ENCODE measurements at regions not wholly inside any gene's neighbourhood (a gene's known extent, or its start where the extent isn't known, plus 50 kb on each side); places are given as distances from the start of the nearest gene placed in this dataset.

- Histone ChIP-seq H3K79me1 (ENCODE audit: insufficient read depth, low read depth, low read length, poor library complexity, severe bottlenecking) (no peaks in the 10 kb centered on the region), H3K79me2 (ENCODE audit: insufficient read depth, low read length) (no peaks in the 10 kb centered on the region), H3K27ac (ENCODE audit: insufficient read length, low read depth, low read length) (no peak overlapping the region), H3K9me3 (ENCODE audit: control insufficient read depth, low read depth, low read length) (no peaks in the 10 kb centered on the region), H3K56ac (ENCODE audit: insufficient read length, low read depth, low read length) (no peak overlapping the region), H2BK5ac (ENCODE audit: insufficient read length, low read length) (no peak overlapping the region), H3K4me2 (ENCODE audit: insufficient read depth, insufficient read length, low read length) (no peak overlapping the region), H2AFZ (ENCODE audit: low read length) (no peak overlapping the region), H3K9ac (ENCODE audit: extremely low read depth, insufficient read length, low read length) (no peak overlapping the region), H3K23ac (ENCODE audit: insufficient read length, low read depth, low read length) (no peak overlapping the region), H3T11ph (ENCODE audit: low read length) (no peak overlapping the region), H2BK12ac (ENCODE audit: insufficient read length, low read depth, low read length) (no peak overlapping the region), H4K8ac (replicated peaks; ENCODE audit: insufficient read length, low read depth, low read length) (no peak overlapping the region), H3K18ac (ENCODE audit: insufficient read length, low read depth, low read length) (no peak overlapping the region), H2BK20ac (ENCODE audit: low read depth, low read length, poor library complexity, severe bottlenecking) (no peak overlapping the region), H3K23me2 (ENCODE audit: insufficient read length, low read depth, low read length, poor library complexity, severe bottlenecking) (no peaks in the 10 kb centered on the region), H3K4me1 (ENCODE audit: insufficient read depth, low read length) (no peaks in the 10 kb centered on the region), H4K5ac (ENCODE audit: insufficient read length, low read depth, low read length) (no peak overlapping the region), H2BK120ac (ENCODE audit: low read depth, low read length, poor library complexity, severe bottlenecking) (no peak overlapping the region), H4K91ac (ENCODE audit: insufficient read length, low read depth, low read length) (no peak overlapping the region), H3K14ac (ENCODE audit: insufficient read depth, low read length) (no peak overlapping the region), H3K27me3 (ENCODE audit: insufficient read depth, low read length) (no peaks in the 10 kb centered on the region), H2AK5ac (ENCODE audit: insufficient read length, low read length) (no peak overlapping the region), H4K20me1 (ENCODE audit: control insufficient read depth, insufficient read depth, insufficient read length) (no peaks in the 10 kb centered on the region), H3K4ac (ENCODE audit: low read depth, low read length) (no peak overlapping the region), H2BK15ac (ENCODE audit: low read depth, low read length) (no peak overlapping the region)
- H3K4me1 Mint-ChIP-seq = no peaks in the 10 kb centered on the region
- H3K27ac Mint-ChIP-seq = no peak overlapping the region
- H3K4me3 Mint-ChIP-seq = no peak overlapping the region
- H3K36me3 Mint-ChIP-seq (ENCODE audit: insufficient read depth in 1 of 3, low read depth in 3 of 3) = peaks cover 0 to 7% (median 2%) of the 10 kb centered on the region in 3 experiments; a peak in 4 of 7 replicates
- TF ChIP-seq CTCF (conservative IDR thresholded peaks at IDR 0.05) = no peak
- no peak for DNase-seq
- H3K27me3 Mint-ChIP-seq (ENCODE audit: low read depth) = no peaks in the 10 kb centered on the region
- WGBS (ENCODE audit: extremely low coverage, insufficient read length, low lambda C conversion rate) = no CpG with 5 or more reads among the region's 3 CpGs
- H3K9me3 Mint-ChIP-seq = peaks cover 6% of the 10 kb centered on the region in 2 experiments; a peak in 4 of 5 replicates
Observed at GRCh38 chr9:80619356-80619755, 1047.6 kb downstream of the TLE4 start.

Measured in H9 (cell line).